ENCODE measurements at regions not wholly inside any gene's neighbourhood (a gene's known extent, or its start where the extent isn't known, plus 50 kb on each side); places are given as distances from the start of the nearest gene placed in this dataset.

DNA sequence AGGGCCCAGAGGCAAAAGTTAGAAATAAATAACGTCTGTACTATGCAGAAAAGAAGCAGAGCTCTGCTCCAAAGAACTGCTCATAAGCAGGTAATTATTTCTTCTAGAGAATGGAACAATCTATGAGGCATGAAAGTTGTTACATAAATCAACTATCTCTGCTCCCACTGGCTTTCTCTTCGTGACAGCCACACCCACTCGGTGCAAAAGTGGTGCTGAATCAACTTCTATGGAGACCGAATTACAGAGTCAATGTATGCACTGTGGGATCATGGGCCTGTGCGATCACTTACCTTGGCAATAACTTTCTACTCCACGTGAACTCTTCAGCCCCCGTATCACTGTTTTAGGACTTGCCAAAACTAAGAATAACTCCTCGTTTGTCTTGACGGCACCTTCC is 99.4 kb upstream of the ATXN3L start:
- Histone ChIP-seq H3K4me1 (ENCODE audit: control insufficient read depth in 1 of 2, low read depth in 2 of 2) (no peaks in the 10 kb centered on the region), H3K27ac (no peak overlapping the region), H3K36me3 (no peaks in the 10 kb centered on the region), H3K27me3 (replicated peaks; ENCODE audit: insufficient read depth) (no peaks in the 10 kb centered on the region), H3K9me3 (no peaks in the 10 kb centered on the region), H3K4me3 (no peak overlapping the region)
- TF ChIP-seq CTCF (IDR thresholded peaks at IDR 0.05), result no peak
- no peak for DNase-seq (ENCODE audit: low spot score)
- no peak for ATAC-seq (ENCODE audit: insufficient number of reproducible peaks, low FRiP score, low read depth)

DNA sequence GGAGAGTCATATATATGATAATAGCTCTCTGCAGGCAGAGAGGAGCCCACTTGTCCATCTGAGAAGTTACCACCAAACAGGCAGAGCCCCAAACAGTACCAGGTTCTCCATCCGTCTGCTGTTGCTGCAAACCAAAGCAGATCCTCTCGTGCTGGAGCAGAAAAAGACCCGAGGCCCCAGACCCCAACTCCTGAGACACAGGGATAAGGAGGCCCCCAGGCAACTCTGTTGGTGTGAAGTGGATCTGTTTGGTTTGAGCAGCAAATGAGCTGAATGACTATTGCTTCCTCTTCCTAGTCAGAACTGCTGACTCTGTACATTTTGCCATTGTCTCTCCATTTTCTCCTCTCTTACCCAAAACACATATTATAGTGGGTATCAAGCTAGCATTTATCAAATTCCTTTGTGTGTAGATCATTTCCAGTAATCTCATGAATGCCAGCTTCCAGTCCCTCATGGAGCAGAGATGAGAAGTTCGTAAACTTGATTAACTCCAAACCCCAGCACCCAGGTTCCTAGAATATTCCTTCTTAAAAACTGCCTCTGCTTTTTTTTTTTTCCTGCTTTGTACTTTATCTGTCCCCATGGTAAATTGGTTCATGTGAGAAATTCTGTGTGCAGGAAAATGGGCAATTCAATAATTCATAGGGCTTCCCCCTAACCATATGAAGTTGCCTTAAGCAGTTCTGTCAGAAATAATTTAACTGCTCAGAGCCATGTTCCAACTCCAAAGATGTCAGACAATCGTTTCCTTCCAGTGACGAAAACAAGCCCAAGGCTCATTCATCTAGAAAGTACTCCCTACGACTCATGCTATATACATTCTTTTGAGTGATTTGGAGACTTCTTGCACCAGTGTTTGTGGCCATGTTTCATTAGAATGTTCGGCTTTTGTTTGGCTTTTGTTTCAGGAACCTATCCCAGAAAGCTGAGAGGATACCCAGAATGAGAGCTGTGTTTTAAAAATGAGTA is 98.6 kb upstream of the ATXN3L start:
- DNase-seq (ENCODE audit: low spot score) (no peak), ATAC-seq (ENCODE audit: insufficient number of reproducible peaks, low FRiP score, low read depth) (no peak)
- no peak overlapping the region for H3K4me3 ChIP-seq
- no peaks in the 10 kb centered on the region for H3K9me3 ChIP-seq
- H3K27me3 ChIP-seq (replicated peaks; ENCODE audit: insufficient read depth), result no peaks in the 10 kb centered on the region
- no peaks in the 10 kb centered on the region for H3K36me3 ChIP-seq
- no peak for TF ChIP-seq CTCF (IDR thresholded peaks at IDR 0.05)
- no peaks in the 10 kb centered on the region for H3K4me1 ChIP-seq (ENCODE audit: control insufficient read depth in 1 of 2, low read depth in 2 of 2)
- no peak overlapping the region for H3K27ac ChIP-seq

- Histone ChIP-seq H3K27me3 (replicated peaks; ENCODE audit: insufficient read depth) (no peaks in the 10 kb centered on the region), H3K36me3 (no peaks in the 10 kb centered on the region), H3K27ac (no peak overlapping the region), H3K4me1 (ENCODE audit: control insufficient read depth in 1 of 2, low read depth in 2 of 2) (no peaks in the 10 kb centered on the region), H3K4me3 (no peak overlapping the region), H3K9me3 (no peaks in the 10 kb centered on the region)
- no peak for TF ChIP-seq CTCF (IDR thresholded peaks at IDR 0.05)
- ATAC-seq (ENCODE audit: insufficient number of reproducible peaks, low FRiP score, low read depth) (no peak), DNase-seq (ENCODE audit: low spot score) (no peak)
Measured at GRCh38 chrX:13415509-13415908, 95.7 kb upstream of the ATXN3L start.

DNA sequence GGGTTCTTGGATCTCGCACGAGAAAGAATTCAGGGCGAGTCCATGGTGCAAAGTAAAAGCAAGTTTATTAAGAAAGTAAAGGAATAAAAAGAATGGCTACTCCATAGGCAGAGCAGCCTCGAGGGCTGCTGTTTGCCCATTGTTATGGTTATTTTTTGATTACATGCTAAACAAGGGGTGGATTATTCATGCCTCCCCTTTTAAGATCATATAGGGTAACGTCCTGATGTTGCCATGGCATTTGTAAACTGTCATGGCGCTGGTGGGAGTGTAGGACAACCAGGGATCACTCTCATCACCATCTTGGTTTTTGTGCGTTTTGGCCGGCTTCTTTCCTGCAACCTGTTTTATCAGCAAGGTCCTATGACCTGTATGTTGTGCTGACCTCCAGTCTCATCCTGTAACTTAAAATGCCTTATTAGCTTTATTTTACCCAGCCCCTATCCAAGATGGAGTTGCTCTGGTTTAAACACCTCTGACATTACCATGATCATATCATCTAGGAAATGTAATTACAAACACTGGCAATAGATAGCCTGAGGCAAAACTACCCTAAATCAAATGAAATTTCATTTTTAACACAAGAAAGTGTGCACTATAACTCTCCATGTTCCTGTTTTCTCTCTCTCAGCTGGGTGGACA is 94.3 kb upstream of the ATXN3L start:
- H3K9me3 ChIP-seq, result no peaks in the 10 kb centered on the region
- no peaks in the 10 kb centered on the region for H3K36me3 ChIP-seq
- ATAC-seq (ENCODE audit: insufficient number of reproducible peaks, low FRiP score, low read depth) (no peak), DNase-seq (ENCODE audit: low spot score) (no peak)
- no peaks in the 10 kb centered on the region for H3K27me3 ChIP-seq (replicated peaks; ENCODE audit: insufficient read depth)
- TF ChIP-seq CTCF (IDR thresholded peaks at IDR 0.05), result no peak
- H3K4me1 ChIP-seq (ENCODE audit: control insufficient read depth in 1 of 2, low read depth in 2 of 2), result no peaks in the 10 kb centered on the region
- no peak overlapping the region for H3K27ac ChIP-seq
- H3K4me3 ChIP-seq, result no peak overlapping the region

DNA sequence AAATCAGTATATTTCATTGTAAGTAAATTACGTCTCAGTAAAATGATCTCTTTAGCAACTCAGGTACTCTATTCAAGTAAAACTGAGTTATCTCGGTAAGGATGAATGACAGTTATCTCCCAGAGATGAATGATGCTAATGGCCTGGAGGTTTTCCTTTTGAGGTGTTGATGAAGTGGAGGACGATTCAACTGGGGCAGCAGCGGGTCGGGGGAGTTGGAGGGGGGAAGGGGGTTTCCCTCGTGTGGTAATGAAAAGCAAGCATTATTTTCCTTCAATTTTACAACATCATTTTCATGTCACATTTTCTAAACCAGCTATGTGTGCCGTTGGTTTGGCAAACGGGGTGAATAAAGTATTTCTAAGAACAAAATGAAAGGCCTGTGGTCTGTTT is 92.4 kb upstream of the ATXN3L start:
- H3K4me3 ChIP-seq, result no peak overlapping the region
- ATAC-seq (ENCODE audit: insufficient number of reproducible peaks, low FRiP score, low read depth) (no peak), DNase-seq (ENCODE audit: low spot score) (no peak)
- no peaks in the 10 kb centered on the region for H3K27me3 ChIP-seq (replicated peaks; ENCODE audit: insufficient read depth)
- TF ChIP-seq CTCF (IDR thresholded peaks at IDR 0.05), result no peak
- no peaks in the 10 kb centered on the region for H3K9me3 ChIP-seq
- H3K4me1 ChIP-seq (ENCODE audit: control insufficient read depth in 1 of 2, low read depth in 2 of 2), result no peaks in the 10 kb centered on the region
- no peak overlapping the region for H3K27ac ChIP-seq
- H3K36me3 ChIP-seq, result no peaks in the 10 kb centered on the region
